Gastrocnemius medialis (tissue), 4 donors: ENCODE measurements at regions not wholly inside any gene's neighbourhood (a gene's known extent, or its start where the extent isn't known, plus 50 kb on each side); places are given as distances from the start of the nearest gene placed in this dataset.

Source experiments
- POLR2A ChIP-seq, 2 donors: fragments of 450-650 bp; IDR thresholded peaks; one replicate each; pipeline ENCODE4 v1.6.1; 2017; ENCODE audit warnings: antibody characterized with exemption in 2 of 2, mild to moderate bottlenecking in 2 of 2, moderate library complexity in 2 of 2
- TF ChIP-seq, protein P1 (sequence below), 5 experiments: fragments of 450-650 bp in 3 of 5; fragments of 200-600 bp in 2 of 5; sonication (generic) in 2 of 5; IDR thresholded peaks in 4 of 5; conservative IDR thresholded peaks in 1 of 5; 1 replicate in 4 of 5; 2 replicates in 1 of 5; pipeline ENCODE4 v1.5.1; 2016 to 2019; ENCODE audit warnings: antibody characterized with exemption in 5 of 5, mild to moderate bottlenecking in 3 of 5, moderate library complexity in 3 of 5

DNA sequence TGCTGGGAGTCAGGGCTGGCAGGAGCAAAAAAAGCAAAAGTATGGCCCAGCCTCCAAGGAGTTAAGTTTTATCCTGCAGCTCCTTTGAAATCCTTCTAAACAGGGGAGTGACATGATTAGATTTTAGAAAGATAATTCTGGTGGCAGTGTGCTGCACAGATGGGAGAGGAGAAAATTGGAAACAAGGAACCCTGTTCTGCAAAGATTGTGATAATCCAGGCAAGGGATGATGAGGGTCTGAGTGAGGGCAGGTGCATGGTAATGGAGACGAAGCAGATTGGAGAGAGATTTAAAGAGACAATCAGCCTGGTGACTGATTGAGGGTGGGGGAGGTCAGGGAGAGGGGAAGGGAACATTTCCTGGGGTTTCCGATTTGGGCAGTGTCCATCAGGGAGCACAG, 444.7 kb upstream of the PODXL start:
- TF ChIP-seq, protein P1, sequence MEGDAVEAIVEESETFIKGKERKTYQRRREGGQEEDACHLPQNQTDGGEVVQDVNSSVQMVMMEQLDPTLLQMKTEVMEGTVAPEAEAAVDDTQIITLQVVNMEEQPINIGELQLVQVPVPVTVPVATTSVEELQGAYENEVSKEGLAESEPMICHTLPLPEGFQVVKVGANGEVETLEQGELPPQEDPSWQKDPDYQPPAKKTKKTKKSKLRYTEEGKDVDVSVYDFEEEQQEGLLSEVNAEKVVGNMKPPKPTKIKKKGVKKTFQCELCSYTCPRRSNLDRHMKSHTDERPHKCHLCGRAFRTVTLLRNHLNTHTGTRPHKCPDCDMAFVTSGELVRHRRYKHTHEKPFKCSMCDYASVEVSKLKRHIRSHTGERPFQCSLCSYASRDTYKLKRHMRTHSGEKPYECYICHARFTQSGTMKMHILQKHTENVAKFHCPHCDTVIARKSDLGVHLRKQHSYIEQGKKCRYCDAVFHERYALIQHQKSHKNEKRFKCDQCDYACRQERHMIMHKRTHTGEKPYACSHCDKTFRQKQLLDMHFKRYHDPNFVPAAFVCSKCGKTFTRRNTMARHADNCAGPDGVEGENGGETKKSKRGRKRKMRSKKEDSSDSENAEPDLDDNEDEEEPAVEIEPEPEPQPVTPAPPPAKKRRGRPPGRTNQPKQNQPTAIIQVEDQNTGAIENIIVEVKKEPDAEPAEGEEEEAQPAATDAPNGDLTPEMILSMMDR (IDR thresholded peaks at IDR 0.05 in 4 of 5, conservative IDR thresholded peaks at IDR 0.05 in 1 of 5), result no peak
- no peak for TF ChIP-seq POLR2A (IDR thresholded peaks at IDR 0.05)
